GM19035 (cell line): ENCODE measurements at regions not wholly inside any gene's neighbourhood (a gene's known extent, or its start where the extent isn't known, plus 50 kb on each side); places are given as distances from the start of the nearest gene placed in this dataset.

Experiments used
- ATAC-seq: cut with Tn5 transposase; IDR thresholded peaks from one replicate; pipeline ENCODE4 v1.9.1; 2021; ENCODE audit not compliant: unreplicated experiment

- no peak for ATAC-seq
Observed at GRCh38 chr4:165610679-165611437, 232.1 kb downstream of the CPE start.

GRCh38 chr4:165612936-165613335 is 234.1 kb downstream of the CPE start:
- peak; percentile 82 for ATAC-seq

GRCh38 chr4:165613581-165613980 is 234.8 kb downstream of the CPE start:
- ATAC-seq: no peak

GRCh38 chr4:165620913-165621312 is 242.1 kb downstream of the CPE start:
- no peak for ATAC-seq

- ATAC-seq: no peak
Observed at GRCh38 chr4:165621983-165622382, 243.2 kb downstream of the CPE start.

GRCh38 chr4:165625281-165625680 is 246.5 kb downstream of the CPE start:
- no peak for ATAC-seq

- ATAC-seq: no peak
Observed at GRCh38 chr4:165626316-165626715, 246.7 kb upstream of the TLL1 start.

- ATAC-seq: no peak
Observed at GRCh38 chr4:165627128-165627527, 245.9 kb upstream of the TLL1 start.

- no peak for ATAC-seq
Observed at GRCh38 chr4:165627548-165627947, 245.5 kb upstream of the TLL1 start.

GRCh38 chr4:165628572-165628971 is 244.5 kb upstream of the TLL1 start:
- ATAC-seq: no peak

GRCh38 chr4:165630671-165631070 is 242.4 kb upstream of the TLL1 start:
- ATAC-seq: no peak

- ATAC-seq: no peak
Observed at GRCh38 chr4:165631208-165631894, 241.7 kb upstream of the TLL1 start.

GRCh38 chr4:165631912-165632311 is 241.1 kb upstream of the TLL1 start:
- ATAC-seq: no peak

GRCh38 chr4:165634766-165635165 is 238.3 kb upstream of the TLL1 start:
- no peak for ATAC-seq

GRCh38 chr4:165635381-165635780 is 237.7 kb upstream of the TLL1 start:
- no peak for ATAC-seq

- ATAC-seq: no peak
Observed at GRCh38 chr4:165635951-165636350, 237.1 kb upstream of the TLL1 start.

- no peak for ATAC-seq
Observed at GRCh38 chr4:165651901-165652300, 221.1 kb upstream of the TLL1 start.

- ATAC-seq: no peak
Observed at GRCh38 chr4:165654556-165654955, 218.5 kb upstream of the TLL1 start.

GRCh38 chr4:165656399-165656798 is 216.6 kb upstream of the TLL1 start:
- no peak for ATAC-seq

- ATAC-seq: no peak
Observed at GRCh38 chr4:165656829-165657490, 216.1 kb upstream of the TLL1 start.

- ATAC-seq: no peak
Observed at GRCh38 chr4:165662341-165662740, 210.7 kb upstream of the TLL1 start.

- no peak for ATAC-seq
Observed at GRCh38 chr4:165663411-165663810, 209.6 kb upstream of the TLL1 start.
